DMS 273 (cell line): ENCODE measurements at regions not wholly inside any gene's neighbourhood (a gene's known extent, or its start where the extent isn't known, plus 50 kb on each side); places are given as distances from the start of the nearest gene placed in this dataset.
"Not testable (repeated sequence)": the region's sequence is repeated elsewhere in the genome, so short reads cannot be mapped to it uniquely, and the experiment has no call there.

ENCODE experiments used
- DNase-seq: peaks from one replicate; lab custom pipeline; 2025; ENCODE audit not compliant: unreplicated experiment; lab: John Stamatoyannopoulos, UW

GRCh38 chrX:13428053-13428786 is 108.4 kb upstream of the ATXN3L start:
- DNase-seq = no peak

- DNase-seq = no peak
Observed at GRCh38 chrX:13427441-13428052, 107.7 kb upstream of the ATXN3L start.

- DNase-seq = no peak
Observed at GRCh38 chrX:13420545-13421183, 100.8 kb upstream of the ATXN3L start.

GRCh38 chrX:13419918-13420317 is 100.1 kb upstream of the ATXN3L start:
- DNase-seq = no peak

GRCh38 chrX:13419276-13419675 is 99.4 kb upstream of the ATXN3L start:
- DNase-seq = no peak

- no peak for DNase-seq
Observed at GRCh38 chrX:13418126-13419097, 98.6 kb upstream of the ATXN3L start.

GRCh38 chrX:13415509-13415908 is 95.7 kb upstream of the ATXN3L start:
- no peak for DNase-seq

- DNase-seq = no peak
Observed at GRCh38 chrX:13414006-13414647, 94.3 kb upstream of the ATXN3L start.

- DNase-seq = no peak
Observed at GRCh38 chrX:13412208-13412600, 92.4 kb upstream of the ATXN3L start.

- no peak for DNase-seq
Observed at GRCh38 chrX:13411496-13412207, 91.8 kb upstream of the ATXN3L start.

- DNase-seq = not testable (repeated sequence)
Observed at GRCh38 chrX:13408599-13408998, 88.7 kb upstream of the ATXN3L start.

GRCh38 chrX:13404777-13405176 is 84.9 kb upstream of the ATXN3L start:
- DNase-seq = peak; percentile 47

GRCh38 chrX:13404364-13404763 is 84.5 kb upstream of the ATXN3L start:
- DNase-seq = no peak

- DNase-seq = no peak
Observed at GRCh38 chrX:13401724-13402123, 81.9 kb upstream of the ATXN3L start.

GRCh38 chrX:13398839-13399238 is 79.0 kb upstream of the ATXN3L start:
- DNase-seq = no peak

GRCh38 chrX:13397878-13398818 is 78.3 kb upstream of the ATXN3L start:
- DNase-seq = peak; percentile 30

GRCh38 chrX:13396924-13397323 is 77.1 kb upstream of the ATXN3L start:
- no peak for DNase-seq

- DNase-seq = no peak
Observed at GRCh38 chrX:13389501-13389900, 69.6 kb upstream of the ATXN3L start.
